NCI-H2029 treated with DMSO at 0.1 percent for 48 hours (cell line): ENCODE measurements at regions not wholly inside any gene's neighbourhood (a gene's known extent, or its start where the extent isn't known, plus 50 kb on each side); places are given as distances from the start of the nearest gene placed in this dataset.
"Not testable (repeated sequence)": the region's sequence is repeated elsewhere in the genome, so short reads cannot be mapped to it uniquely, and the experiment has no call there.

Experiments used
- DNase-seq: peaks from one replicate; lab custom pipeline; 2025; lab: John Stamatoyannopoulos, UW

- no peak for DNase-seq
These were observed 332.6 kb downstream of the AEBP2 start for GRCh38 chr12:19771858-19772257.

GRCh38 chr12:19772776-19773175, 333.5 kb downstream of the AEBP2 start:
- DNase-seq = no peak

GRCh38 chr12:19775241-19775640, 335.9 kb downstream of the AEBP2 start:
- DNase-seq = no peak

- not testable (repeated sequence) for DNase-seq
These were observed 336.7 kb downstream of the AEBP2 start for GRCh38 chr12:19775976-19776375.

DNA sequence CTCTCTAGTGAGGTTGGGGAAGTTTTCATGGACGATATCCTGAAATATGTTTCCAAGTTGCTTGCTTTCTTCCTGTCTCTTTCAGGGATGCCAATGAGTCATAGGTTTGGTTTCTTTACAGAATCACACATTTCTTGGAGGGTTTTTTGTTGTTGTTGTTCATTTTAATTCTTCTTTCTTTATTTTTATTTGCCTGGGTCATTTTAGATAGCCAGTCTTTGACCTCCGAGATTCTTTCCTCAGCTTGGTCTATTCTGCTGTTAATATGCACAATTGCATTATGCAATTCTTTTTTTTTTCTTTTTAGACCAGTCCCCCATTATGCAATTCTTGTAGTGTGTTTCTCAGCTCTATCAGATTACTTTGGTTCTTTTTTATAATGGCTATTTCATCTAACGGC, 338.9 kb downstream of the AEBP2 start:
- DNase-seq = no peak

- DNase-seq = no peak
These were observed 339.5 kb downstream of the AEBP2 start for GRCh38 chr12:19778797-19779196.

DNA sequence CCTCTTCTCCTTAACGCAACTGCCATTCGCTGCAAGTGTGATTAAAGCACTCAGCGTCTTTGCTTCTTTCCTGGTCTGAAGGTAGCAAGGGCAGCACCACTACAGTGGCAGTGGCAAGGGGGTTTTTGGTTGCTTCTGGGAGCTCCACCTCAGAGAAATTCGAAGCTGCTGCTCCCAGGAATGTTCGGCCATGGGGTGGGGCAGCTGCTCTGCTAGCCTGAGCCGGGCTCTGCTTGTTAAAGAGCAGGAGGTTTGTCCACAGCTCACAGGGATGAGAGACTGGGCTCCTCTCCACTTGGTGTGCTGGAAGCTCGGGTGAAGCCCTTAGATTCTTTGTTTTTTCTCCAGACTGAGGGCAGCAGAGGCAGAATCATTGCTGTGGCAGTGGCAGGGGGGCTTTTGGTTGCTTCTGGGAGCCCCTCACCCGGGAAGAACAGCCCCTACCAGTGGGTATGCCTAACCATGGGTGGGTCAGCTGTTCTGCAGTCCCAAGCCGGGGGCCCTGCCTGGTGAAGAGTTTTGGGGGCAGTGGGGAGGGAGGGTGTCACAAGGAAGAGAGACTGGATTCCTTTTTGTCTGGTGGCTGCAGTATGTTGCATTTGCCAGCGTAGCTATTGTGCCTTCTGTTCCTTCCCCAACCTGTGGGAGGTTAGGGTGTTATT, 340.2 kb downstream of the AEBP2 start:
- no peak for DNase-seq

- no peak for DNase-seq
These were observed 341.2 kb downstream of the AEBP2 start for GRCh38 chr12:19780460-19780859.

GRCh38 chr12:19783547-19784444, 344.5 kb downstream of the AEBP2 start:
- no peak for DNase-seq

DNA sequence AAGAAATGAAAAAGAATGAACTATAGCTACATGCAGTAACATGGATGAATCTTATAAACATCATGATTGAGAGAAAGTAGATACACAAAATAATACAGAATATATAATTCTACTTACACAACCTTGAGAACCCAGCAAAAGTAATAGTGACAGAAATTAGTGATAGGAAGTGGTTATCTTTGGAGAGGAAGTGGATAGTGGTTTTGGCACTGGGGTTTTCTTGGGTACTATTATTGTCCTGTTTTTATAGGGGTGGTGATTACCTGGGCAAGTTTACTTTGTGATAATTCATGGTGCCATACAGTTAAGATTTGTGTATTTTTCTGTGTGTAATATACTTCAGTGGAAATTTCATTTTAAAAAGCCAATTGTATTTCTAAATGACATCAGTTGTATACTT, 352.7 kb downstream of the AEBP2 start:
- no peak for DNase-seq

DNA sequence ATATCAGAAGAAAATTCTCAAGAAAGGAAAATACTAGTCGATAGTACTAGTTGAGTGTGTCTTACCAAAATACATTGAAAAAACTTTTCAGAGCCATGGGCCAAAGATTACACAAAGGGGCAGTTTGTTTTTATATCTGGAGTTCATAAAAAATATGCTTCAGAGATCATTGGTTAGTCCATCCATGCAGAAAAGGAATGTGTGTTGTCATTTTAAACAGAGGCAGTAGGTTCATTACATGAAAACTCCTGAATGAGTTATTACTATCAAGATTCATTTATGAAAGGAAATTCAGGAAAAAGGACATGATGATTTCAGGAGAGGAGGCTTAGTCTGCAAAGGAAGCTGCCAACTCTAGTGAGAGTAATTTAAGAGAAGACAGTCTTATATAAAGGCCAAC, 354.8 kb downstream of the AEBP2 start:
- DNase-seq = no peak

DNA sequence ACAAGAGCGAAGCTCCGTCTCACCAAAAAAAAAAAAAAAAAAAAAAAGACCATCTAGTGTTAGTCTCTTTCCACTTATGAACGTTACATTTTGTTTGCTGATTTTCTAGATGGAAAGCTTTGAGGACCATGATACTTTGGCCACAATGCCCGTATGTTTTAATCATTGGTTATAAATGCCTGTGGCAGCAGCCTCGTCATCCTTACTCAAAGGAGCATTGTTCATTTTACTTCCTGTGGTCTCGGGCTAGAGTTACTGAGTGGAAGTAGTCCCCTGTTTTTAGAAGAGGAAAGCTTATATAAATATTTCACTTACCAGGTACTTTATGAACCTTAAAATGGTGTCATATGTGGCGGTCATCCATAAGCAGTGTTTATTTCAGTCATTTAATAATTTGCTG, 359.9 kb downstream of the AEBP2 start:
- no peak for DNase-seq

DNA sequence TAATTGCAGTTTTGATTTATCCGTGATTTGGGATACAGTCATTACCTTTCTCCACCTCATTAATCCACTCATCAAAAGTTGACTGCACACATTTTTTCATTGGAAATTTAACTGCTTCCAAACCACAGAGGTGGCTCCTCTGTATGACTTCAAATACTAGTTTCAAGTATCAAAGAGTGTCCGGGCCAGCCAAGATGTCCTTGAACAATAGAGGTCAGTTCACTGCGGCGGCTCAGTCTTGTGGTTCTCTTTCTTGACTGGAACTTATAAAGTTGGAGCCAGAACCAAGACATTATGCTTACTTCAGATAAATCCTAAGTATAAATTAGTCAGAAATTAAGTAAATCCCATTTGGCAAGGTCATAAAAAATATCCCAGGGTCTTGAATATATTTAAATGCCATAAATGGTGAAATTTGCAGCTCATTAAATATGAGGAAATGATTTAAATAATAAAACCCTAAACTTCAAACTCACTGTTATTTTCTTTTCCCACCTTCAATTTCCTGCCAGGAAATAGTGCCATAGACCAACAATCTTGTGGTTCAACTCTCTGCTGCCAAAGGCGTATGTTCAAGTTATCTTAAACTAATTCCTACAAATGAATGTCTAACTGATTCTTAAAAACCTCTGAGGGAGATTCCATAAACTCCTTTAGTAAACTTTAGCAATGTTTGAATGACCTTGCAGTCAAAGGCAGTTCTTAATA, 360.8 kb downstream of the AEBP2 start:
- DNase-seq = no peak

- DNase-seq = no peak
These were observed 361.6 kb downstream of the AEBP2 start for GRCh38 chr12:19800884-19801283.

DNA sequence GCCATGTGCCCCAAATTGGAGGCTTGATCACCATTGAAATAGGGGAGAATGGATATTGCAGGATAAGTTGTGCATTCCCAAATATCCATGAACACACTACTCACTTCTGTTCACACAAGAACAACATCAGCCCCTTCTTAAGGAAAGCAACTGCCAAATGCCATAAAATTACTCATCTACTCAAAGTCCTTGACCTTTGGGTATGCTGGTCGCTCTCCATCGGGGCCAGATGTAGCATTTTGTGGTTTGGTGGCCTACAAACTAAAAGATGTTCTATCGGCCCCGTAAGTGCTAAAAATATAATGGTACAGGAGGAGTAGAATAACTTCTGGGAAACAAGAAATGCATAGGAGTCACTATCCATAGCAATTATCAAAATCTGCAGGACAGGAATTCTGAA, 362.6 kb downstream of the AEBP2 start:
- DNase-seq = no peak

- no peak for DNase-seq
These were observed 363.6 kb downstream of the AEBP2 start for GRCh38 chr12:19802915-19803314.

GRCh38 chr12:19804737-19805136, 365.4 kb downstream of the AEBP2 start:
- DNase-seq = no peak

GRCh38 chr12:19808371-19808770, 369.1 kb downstream of the AEBP2 start:
- DNase-seq = no peak

DNA sequence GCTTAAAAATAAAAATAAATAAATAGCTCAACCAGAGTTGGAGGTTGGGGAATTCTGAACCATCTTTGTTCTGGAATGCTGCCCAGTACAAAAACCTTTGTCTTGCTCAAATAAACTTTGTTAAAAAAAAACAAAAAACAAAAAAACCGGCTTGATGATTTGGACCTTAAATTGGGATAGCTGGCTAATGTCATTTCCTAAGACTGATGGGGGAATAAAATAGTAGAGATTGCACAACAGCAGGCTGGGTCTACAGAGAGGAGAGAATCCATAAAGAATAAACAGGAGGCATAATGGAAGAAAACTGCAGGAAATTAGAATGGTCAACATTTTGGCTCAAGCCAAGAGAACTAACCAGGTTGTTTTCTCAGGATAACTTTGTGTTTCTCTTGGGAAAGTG, 370.9 kb downstream of the AEBP2 start:
- DNase-seq = no peak

DNA sequence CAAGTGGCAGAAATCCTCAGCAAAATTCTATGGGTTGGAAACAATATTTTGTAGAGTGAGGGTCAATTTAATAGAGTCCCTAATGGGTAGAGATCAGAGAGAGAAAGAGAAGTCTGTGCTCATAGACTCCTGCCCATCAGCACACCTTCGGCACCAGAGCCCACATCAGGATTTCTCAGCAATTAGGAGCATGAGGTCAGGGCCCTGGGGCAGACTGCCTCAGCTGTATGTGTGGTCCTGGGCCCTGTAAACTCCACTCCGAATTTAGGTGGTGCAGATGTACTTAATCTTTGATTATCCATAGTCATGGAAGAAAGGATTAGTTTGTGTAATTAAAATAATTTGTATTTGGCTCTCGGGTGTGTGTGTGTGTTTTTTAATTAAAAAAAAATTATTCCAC, 372.6 kb downstream of the AEBP2 start:
- DNase-seq = no peak

- no peak for DNase-seq
These were observed 379.9 kb downstream of the AEBP2 start for GRCh38 chr12:19819231-19819630.

DNA sequence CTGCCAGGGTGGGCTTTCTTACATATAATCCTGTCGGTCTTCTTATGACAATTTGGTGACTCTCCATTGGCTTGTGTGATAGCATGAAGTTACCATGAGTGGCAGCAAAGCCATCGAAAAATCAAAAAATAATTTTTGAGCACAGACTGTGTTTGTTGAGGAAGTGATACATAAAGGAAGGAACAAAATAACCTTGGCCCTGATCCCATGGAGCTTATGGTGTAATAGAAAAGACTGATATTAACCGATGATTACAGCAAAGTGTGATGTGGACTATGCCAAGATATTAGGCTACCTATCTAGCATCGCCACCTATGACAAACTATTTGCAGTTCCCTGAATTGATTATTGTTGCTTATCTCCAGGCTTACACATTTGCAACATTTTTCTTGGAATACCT, 383.2 kb downstream of the AEBP2 start:
- no peak for DNase-seq

GRCh38 chr12:19823326-19823725, 384.0 kb downstream of the AEBP2 start:
- DNase-seq = not testable (repeated sequence)
